Mesendoderm (in vitro differentiated cells): ENCODE measurements at regions not wholly inside any gene's neighbourhood (a gene's known extent, or its start where the extent isn't known, plus 50 kb on each side); places are given as distances from the start of the nearest gene placed in this dataset.

Experiments used
- DNase-seq: peaks from one replicate; pipeline ENCODE4 v3.0.0; 2013
- H2AK5ac ChIP-seq: 2 replicates; pipeline ENCODE4 v1.6.1; 2013; ENCODE audit warnings: low read length, inconsistent platforms
- H2BK120ac ChIP-seq: 2 replicates; pipeline ENCODE4 v1.6.1; 2013; ENCODE audit warnings: low read depth, mild to moderate bottlenecking, low read length, moderate library complexity, mixed read lengths
- H2BK15ac ChIP-seq: replicated peaks from 2 replicates; pipeline ENCODE4 v1.6.1; 2013; ENCODE audit warnings: low read depth, mild to moderate bottlenecking, moderate library complexity
- H2BK5ac ChIP-seq: 2 replicates; pipeline ENCODE4 v1.6.1; 2013; ENCODE audit warnings: low read length, inconsistent platforms
- H3K18ac ChIP-seq: 2 replicates; pipeline ENCODE4 v1.6.1; 2013; ENCODE audit warnings: mild to moderate bottlenecking, low read length, mixed read lengths
- H3K23ac ChIP-seq: one replicate; pipeline ENCODE4 v1.6.1; 2013; ENCODE audit warnings: low read length
- H3K27ac ChIP-seq: 2 replicates; pipeline ENCODE4 v1.5.1; 2013; ENCODE audit warnings: low read depth, mild to moderate bottlenecking, inconsistent platforms, low read length, moderate library complexity
- H3K27me3 ChIP-seq: 2 replicates; pipeline ENCODE4 v1.6.1; 2013; ENCODE audit warnings: low read length, control low read depth, mild to moderate bottlenecking, inconsistent platforms; ENCODE audit not compliant: insufficient read depth, poor library complexity
- H3K36me3 ChIP-seq: 2 replicates; pipeline ENCODE4 v1.6.1; 2013; ENCODE audit warnings: low read length, inconsistent platforms; ENCODE audit not compliant: control insufficient read depth, insufficient read depth
- H3K4ac ChIP-seq: one replicate; pipeline ENCODE4 v1.6.1; 2013; ENCODE audit warnings: low read depth, mild to moderate bottlenecking, low read length, moderate library complexity
- H3K4me1 ChIP-seq: 2 replicates; pipeline ENCODE4 v1.6.1; 2013; ENCODE audit warnings: low read depth, low read length, inconsistent platforms; ENCODE audit not compliant: control insufficient read depth
- H3K4me2 ChIP-seq: 2 replicates; pipeline ENCODE4 v1.6.1; 2013; ENCODE audit warnings: low read length
- H3K4me3 ChIP-seq: 2 replicates; pipeline ENCODE4 v1.5.1; 2013; ENCODE audit warnings: mild to moderate bottlenecking, low read length
- H3K56ac ChIP-seq: one replicate; pipeline ENCODE4 v1.6.1; 2013; ENCODE audit warnings: low read length
- H3K79me1 ChIP-seq: 2 replicates; pipeline ENCODE4 v1.6.1; 2013; ENCODE audit warnings: low read length, inconsistent platforms
- H3K79me2 ChIP-seq: 2 replicates; pipeline ENCODE4 v1.6.1; 2013; ENCODE audit warnings: mild to moderate bottlenecking, low read length; ENCODE audit not compliant: control insufficient read depth, insufficient read depth
- H3K9ac ChIP-seq: 2 replicates; pipeline ENCODE4 v1.6.1; 2013; ENCODE audit warnings: low read length, inconsistent platforms
- H4K5ac ChIP-seq: one replicate; pipeline ENCODE4 v1.6.1; 2013; ENCODE audit warnings: low read length
- H4K8ac ChIP-seq: one replicate; pipeline ENCODE4 v1.6.1; 2013; ENCODE audit warnings: low read depth, mild to moderate bottlenecking, control low read depth, low read length, moderate library complexity
- WGBS: extraction: QIAGEN DNeasy Blood & Tissue Kit; methylation state at CpG from one replicate; pipeline ENCODE4 v1.1.7; 2013; ENCODE audit warnings: low lambda C conversion rate, missing lambda C conversion rate; ENCODE audit not compliant: insufficient coverage; ENCODE audit errors: extremely low coverage; 5-methylcytosine and 5-hydroxymethylcytosine counted together

- no peak overlapping the region for H4K5ac ChIP-seq
- no peak overlapping the region for H2AK5ac ChIP-seq
- H3K4me1 ChIP-seq: no peaks in the 10 kb centered on the region
- H3K36me3 ChIP-seq: no peaks in the 10 kb centered on the region
- H2BK5ac ChIP-seq: no peak overlapping the region
- H3K4me2 ChIP-seq: no peak overlapping the region
- no peaks in the 10 kb centered on the region for H3K27me3 ChIP-seq
- no peak for DNase-seq
- no peak overlapping the region for H3K4ac ChIP-seq
- H2BK120ac ChIP-seq: no peak overlapping the region
- no peaks in the 10 kb centered on the region for H3K79me1 ChIP-seq
- H3K9ac ChIP-seq: no peak overlapping the region
- H3K27ac ChIP-seq: no peak overlapping the region
- H3K4me3 ChIP-seq: no peak overlapping the region
- H2BK15ac ChIP-seq: no peak overlapping the region
- no peak overlapping the region for H4K8ac ChIP-seq
- WGBS: no CpG with 5 or more reads among the region's 6 CpGs
- no peaks in the 10 kb centered on the region for H3K79me2 ChIP-seq
- H3K23ac ChIP-seq: no peak overlapping the region
- no peak overlapping the region for H3K56ac ChIP-seq
- no peak overlapping the region for H3K18ac ChIP-seq
Measured at GRCh38 chr15:99454107-99454809, 111.5 kb upstream of the MEF2A start.

GRCh38 chr15:99454941-99455788 is 110.6 kb upstream of the MEF2A start:
- Histone ChIP-seq H2BK5ac (no peak overlapping the region), H3K36me3 (no peaks in the 10 kb centered on the region), H3K4me3 (no peak overlapping the region), H2BK120ac (no peak overlapping the region), H3K9ac (no peak overlapping the region), H3K23ac (no peak overlapping the region), H3K18ac (no peak overlapping the region), H3K27ac (no peak overlapping the region), H3K56ac (no peak overlapping the region), H2AK5ac (no peak overlapping the region), H3K4ac (no peak overlapping the region), H3K4me1 (no peaks in the 10 kb centered on the region), H3K79me1 (no peaks in the 10 kb centered on the region), H2BK15ac (no peak overlapping the region), H4K5ac (no peak overlapping the region), H3K27me3 (no peaks in the 10 kb centered on the region), H4K8ac (no peak overlapping the region), H3K4me2 (no peak overlapping the region), H3K79me2 (no peaks in the 10 kb centered on the region)
- WGBS: no CpG with 5 or more reads among the region's 19 CpGs
- peak; percentile 25 for DNase-seq

- H3K4me1 ChIP-seq: no peaks in the 10 kb centered on the region
- H2BK5ac ChIP-seq: no peak overlapping the region
- H3K23ac ChIP-seq: no peak overlapping the region
- no peak overlapping the region for H2AK5ac ChIP-seq
- no peak overlapping the region for H2BK15ac ChIP-seq
- DNase-seq: no peak
- no peak overlapping the region for H4K8ac ChIP-seq
- H3K4me2 ChIP-seq: no peak overlapping the region
- H3K4me3 ChIP-seq: no peak overlapping the region
- no peaks in the 10 kb centered on the region for H3K27me3 ChIP-seq
- H3K79me2 ChIP-seq: no peaks in the 10 kb centered on the region
- H3K4ac ChIP-seq: no peak overlapping the region
- no peak overlapping the region for H3K9ac ChIP-seq
- no peak overlapping the region for H3K18ac ChIP-seq
- no peaks in the 10 kb centered on the region for H3K79me1 ChIP-seq
- no peak overlapping the region for H3K56ac ChIP-seq
- H3K36me3 ChIP-seq: no peaks in the 10 kb centered on the region
- H3K27ac ChIP-seq: no peak overlapping the region
- no peak overlapping the region for H4K5ac ChIP-seq
- H2BK120ac ChIP-seq: no peak overlapping the region
Measured at GRCh38 chr15:99455789-99456160, 110.0 kb upstream of the MEF2A start.

GRCh38 chr15:99464137-99464536 is 101.6 kb upstream of the MEF2A start:
- Histone ChIP-seq H2AK5ac (no peak overlapping the region), H3K18ac (no peak overlapping the region), H4K8ac (no peak overlapping the region), H2BK120ac (no peak overlapping the region), H3K4me1 (no peaks in the 10 kb centered on the region), H3K23ac (no peak overlapping the region), H3K79me1 (no peaks in the 10 kb centered on the region), H3K27me3 (no peaks in the 10 kb centered on the region), H3K56ac (no peak overlapping the region), H3K27ac (no peak overlapping the region), H4K5ac (no peak overlapping the region), H3K79me2 (no peaks in the 10 kb centered on the region), H3K4me3 (no peak overlapping the region), H3K36me3 (no peaks in the 10 kb centered on the region), H2BK15ac (no peak overlapping the region), H2BK5ac (no peak overlapping the region), H3K9ac (no peak overlapping the region), H3K4me2 (no peak overlapping the region), H3K4ac (no peak overlapping the region)
- WGBS: no CpG with 5 or more reads among the region's 2 CpGs
- DNase-seq: no peak

- H2BK5ac ChIP-seq: no peak overlapping the region
- H3K4me3 ChIP-seq: no peak overlapping the region
- no peak overlapping the region for H2BK120ac ChIP-seq
- no peaks in the 10 kb centered on the region for H3K79me1 ChIP-seq
- no peak for DNase-seq
- H4K8ac ChIP-seq: no peak overlapping the region
- no peaks in the 10 kb centered on the region for H3K36me3 ChIP-seq
- no peaks in the 10 kb centered on the region for H3K4me1 ChIP-seq
- H3K79me2 ChIP-seq: no peaks in the 10 kb centered on the region
- H3K27me3 ChIP-seq: no peaks in the 10 kb centered on the region
- no peak overlapping the region for H3K56ac ChIP-seq
- no peak overlapping the region for H2BK15ac ChIP-seq
- no peak overlapping the region for H3K23ac ChIP-seq
- no CpG with 5 or more reads among the region's 18 CpGs for WGBS
- no peak overlapping the region for H3K18ac ChIP-seq
- no peak overlapping the region for H3K27ac ChIP-seq
- no peak overlapping the region for H2AK5ac ChIP-seq
- H3K9ac ChIP-seq: no peak overlapping the region
- H3K4ac ChIP-seq: no peak overlapping the region
- H4K5ac ChIP-seq: no peak overlapping the region
- H3K4me2 ChIP-seq: no peak overlapping the region
Measured at GRCh38 chr15:99466701-99467337, 99.0 kb upstream of the MEF2A start.
